ENCODE measurements at regions not wholly inside any gene's neighbourhood (a gene's known extent, or its start where the extent isn't known, plus 50 kb on each side); places are given as distances from the start of the nearest gene placed in this dataset.

DNA sequence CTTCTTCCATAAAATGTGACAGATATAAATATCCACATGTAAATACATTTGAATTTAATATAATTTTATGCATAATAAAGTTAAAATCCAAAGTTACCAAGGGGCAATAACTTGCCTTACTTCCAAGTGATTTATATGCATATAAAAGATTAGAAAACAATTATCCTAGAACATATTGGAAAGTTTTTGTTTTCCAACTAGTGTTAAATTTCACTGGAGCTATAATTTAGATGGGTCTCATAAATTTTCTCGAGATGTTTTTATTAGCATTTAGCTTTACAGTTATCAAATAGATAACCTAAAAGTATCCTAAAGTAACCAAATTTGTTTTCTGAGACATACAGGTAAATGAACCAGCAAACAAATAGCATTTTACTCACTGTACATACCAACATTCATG, 225.3 kb downstream of the SPRY2 start:
- no peak overlapping the region for H3K27ac ChIP-seq
- ATAC-seq (ENCODE audit: low FRiP score in 2 of 2) (no peak), DNase-seq (no peak)
- H3K4me1 ChIP-seq: no peaks in the 10 kb centered on the region
- 74 to 77% methylated on average over 1 of the region's 1 CpG for WGBS, 2 donors
- H3K36me3 ChIP-seq: no peaks in the 10 kb centered on the region
- TF ChIP-seq POLR2AphosphoS5 (IDR thresholded peaks at IDR 0.05) (no peak), EP300 (IDR thresholded peaks at IDR 0.05) (no peak), POLR2A (IDR thresholded peaks at IDR 0.05) (no peak)
- TF ChIP-seq, protein P1, sequence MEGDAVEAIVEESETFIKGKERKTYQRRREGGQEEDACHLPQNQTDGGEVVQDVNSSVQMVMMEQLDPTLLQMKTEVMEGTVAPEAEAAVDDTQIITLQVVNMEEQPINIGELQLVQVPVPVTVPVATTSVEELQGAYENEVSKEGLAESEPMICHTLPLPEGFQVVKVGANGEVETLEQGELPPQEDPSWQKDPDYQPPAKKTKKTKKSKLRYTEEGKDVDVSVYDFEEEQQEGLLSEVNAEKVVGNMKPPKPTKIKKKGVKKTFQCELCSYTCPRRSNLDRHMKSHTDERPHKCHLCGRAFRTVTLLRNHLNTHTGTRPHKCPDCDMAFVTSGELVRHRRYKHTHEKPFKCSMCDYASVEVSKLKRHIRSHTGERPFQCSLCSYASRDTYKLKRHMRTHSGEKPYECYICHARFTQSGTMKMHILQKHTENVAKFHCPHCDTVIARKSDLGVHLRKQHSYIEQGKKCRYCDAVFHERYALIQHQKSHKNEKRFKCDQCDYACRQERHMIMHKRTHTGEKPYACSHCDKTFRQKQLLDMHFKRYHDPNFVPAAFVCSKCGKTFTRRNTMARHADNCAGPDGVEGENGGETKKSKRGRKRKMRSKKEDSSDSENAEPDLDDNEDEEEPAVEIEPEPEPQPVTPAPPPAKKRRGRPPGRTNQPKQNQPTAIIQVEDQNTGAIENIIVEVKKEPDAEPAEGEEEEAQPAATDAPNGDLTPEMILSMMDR (IDR thresholded peaks at IDR 0.05): no peak
- H3K4me3 ChIP-seq: no peak overlapping the region
- H3K9me3 ChIP-seq: no peaks in the 10 kb centered on the region
- H3K27me3 ChIP-seq: no peaks in the 10 kb centered on the region

DNA sequence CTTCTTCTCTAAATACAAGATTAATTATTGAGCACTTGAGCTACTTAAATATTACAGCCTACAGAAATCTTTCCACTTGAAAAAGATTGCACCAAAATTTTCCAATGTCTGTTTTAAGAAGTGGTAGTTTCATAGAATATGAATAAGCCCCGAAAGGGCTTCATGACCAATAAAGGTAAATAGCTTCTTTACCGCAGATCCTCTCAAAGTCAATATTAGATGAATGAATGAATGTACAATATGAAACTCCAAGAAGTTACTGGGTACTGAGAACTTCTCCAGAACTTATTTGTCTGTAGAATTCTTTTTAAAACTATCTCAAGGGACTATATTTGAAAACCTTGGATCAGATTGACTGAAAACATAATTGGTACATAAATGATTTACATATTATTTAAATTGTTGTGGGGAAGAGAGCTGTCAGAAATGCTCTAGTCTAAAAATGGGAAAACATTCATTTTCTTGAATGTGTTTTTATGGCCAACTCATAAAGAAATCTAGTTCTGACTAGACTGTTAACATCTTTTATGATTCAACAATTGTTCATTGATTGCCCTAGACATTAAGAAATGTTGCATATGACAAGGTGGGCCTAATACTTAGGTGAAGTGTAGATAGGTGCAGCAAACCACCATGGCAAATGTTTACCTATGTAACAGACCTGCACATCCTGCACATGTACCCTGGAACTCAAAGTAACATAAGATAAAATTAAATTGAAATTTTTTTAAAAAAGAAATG, 227.0 kb downstream of the SPRY2 start:
- Histone ChIP-seq H3K27ac (no peak overlapping the region), H3K4me3 (no peak overlapping the region), H3K36me3 (no peaks in the 10 kb centered on the region), H3K9me3 (no peaks in the 10 kb centered on the region), H3K4me1 (no peaks in the 10 kb centered on the region), H3K27me3 (no peaks in the 10 kb centered on the region)
- DNase-seq (no peak), ATAC-seq (ENCODE audit: low FRiP score in 2 of 2) (no peak)
- TF ChIP-seq, protein P1 (IDR thresholded peaks at IDR 0.05): no peak
- TF ChIP-seq POLR2AphosphoS5 (IDR thresholded peaks at IDR 0.05): no peak
- TF ChIP-seq POLR2A (IDR thresholded peaks at IDR 0.05): no peak
- TF ChIP-seq EP300 (IDR thresholded peaks at IDR 0.05): no peak
- 91 to 94% methylated on average over 2 of the region's 2 CpGs for WGBS, 2 donors

DNA sequence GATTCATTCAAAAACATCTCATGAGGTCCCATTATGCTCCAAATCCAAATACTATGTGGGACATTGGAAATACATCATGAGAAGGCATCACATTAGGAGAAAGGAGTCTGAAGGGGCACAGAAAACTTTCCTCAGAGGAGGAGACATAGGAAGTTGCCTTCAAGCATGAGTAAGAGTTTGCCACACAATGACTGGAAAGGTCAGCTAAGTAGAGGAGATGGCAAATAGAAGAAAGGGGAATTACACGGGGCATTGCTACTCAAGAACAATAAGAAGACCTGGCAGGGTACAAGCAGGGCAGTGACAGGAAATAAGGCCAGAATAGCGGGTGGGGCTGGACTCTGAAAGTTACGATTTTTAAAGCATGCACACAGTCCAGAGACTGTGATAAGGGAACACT, 231.6 kb downstream of the SPRY2 start:
- no peaks in the 10 kb centered on the region for H3K4me1 ChIP-seq
- DNase-seq: no peak
- TF ChIP-seq POLR2AphosphoS5 (IDR thresholded peaks at IDR 0.05) (no peak), POLR2A (IDR thresholded peaks at IDR 0.05) (no peak), EP300 (IDR thresholded peaks at IDR 0.05) (no peak)
- TF ChIP-seq, protein P1 (IDR thresholded peaks at IDR 0.05): no peak
- H3K4me3 ChIP-seq: no peak overlapping the region
- no peaks in the 10 kb centered on the region for H3K27me3 ChIP-seq
- WGBS, 2 donors: 40 to 46% methylated on average over 3 of the region's 3 CpGs
- ATAC-seq (ENCODE audit: low FRiP score in 2 of 2): no peak
- no peaks in the 10 kb centered on the region for H3K9me3 ChIP-seq
- H3K27ac ChIP-seq: no peak overlapping the region
- no peaks in the 10 kb centered on the region for H3K36me3 ChIP-seq

DNA sequence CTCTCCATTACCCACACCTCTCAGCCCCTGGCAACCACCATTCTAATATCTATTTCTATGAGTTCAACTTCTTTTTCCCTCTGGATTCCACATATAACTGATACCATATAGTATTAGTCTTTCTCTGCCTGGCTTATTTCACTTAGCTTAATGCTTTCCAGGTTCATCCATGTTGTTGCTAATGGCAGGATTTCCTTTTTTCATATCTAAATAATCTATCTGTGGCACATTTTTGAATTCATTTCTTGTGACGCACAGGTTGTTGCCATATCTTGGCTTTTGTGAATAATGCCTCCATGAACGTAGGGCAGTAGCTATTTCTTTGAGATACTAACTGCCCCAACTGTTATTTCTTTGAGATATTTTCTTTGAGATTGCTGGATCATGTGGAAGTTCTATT, 235.6 kb downstream of the SPRY2 start:
- DNase-seq (no peak), ATAC-seq (ENCODE audit: low FRiP score in 2 of 2) (no peak)
- no peaks in the 10 kb centered on the region for H3K4me1 ChIP-seq
- H3K27me3 ChIP-seq: no peaks in the 10 kb centered on the region
- no peak overlapping the region for H3K27ac ChIP-seq
- WGBS, 2 donors: 66 to 79% methylated on average over 2 of the region's 2 CpGs
- H3K9me3 ChIP-seq: no peaks in the 10 kb centered on the region
- no peak for TF ChIP-seq POLR2AphosphoS5 (IDR thresholded peaks at IDR 0.05)
- no peak for TF ChIP-seq POLR2A (IDR thresholded peaks at IDR 0.05)
- no peak for TF ChIP-seq EP300 (IDR thresholded peaks at IDR 0.05)
- TF ChIP-seq, protein P1 (IDR thresholded peaks at IDR 0.05): no peak
- no peaks in the 10 kb centered on the region for H3K36me3 ChIP-seq
- H3K4me3 ChIP-seq: no peak overlapping the region

DNA sequence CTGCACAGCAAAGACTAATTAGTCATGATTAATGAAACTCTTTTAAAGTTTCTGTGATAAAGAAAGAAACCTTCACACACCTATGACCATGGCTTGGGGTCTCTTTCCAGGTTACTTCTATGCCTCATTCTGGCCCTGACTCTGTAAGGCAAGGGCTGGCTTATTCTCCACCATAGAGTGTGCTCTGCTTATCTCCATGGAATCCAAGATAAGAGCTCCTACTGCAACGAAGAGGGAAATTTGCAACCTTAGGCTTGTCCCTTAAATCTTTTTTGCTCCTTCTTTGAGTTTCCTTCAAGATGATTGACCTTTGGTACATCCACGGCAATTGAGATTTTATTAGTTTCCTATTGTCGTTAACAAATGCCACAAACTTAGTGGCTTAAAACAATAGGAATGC, 239.9 kb downstream of the SPRY2 start:
- Histone ChIP-seq H3K27me3 (no peaks in the 10 kb centered on the region), H3K4me1 (no peaks in the 10 kb centered on the region), H3K4me3 (no peak overlapping the region), H3K9me3 (no peaks in the 10 kb centered on the region), H3K27ac (no peak overlapping the region), H3K36me3 (no peaks in the 10 kb centered on the region)
- TF ChIP-seq, protein P1 (IDR thresholded peaks at IDR 0.05): no peak
- no peak for TF ChIP-seq POLR2AphosphoS5 (IDR thresholded peaks at IDR 0.05)
- TF ChIP-seq EP300 (IDR thresholded peaks at IDR 0.05): no peak
- TF ChIP-seq POLR2A (IDR thresholded peaks at IDR 0.05): no peak
- 56 to 61% methylated on average over 3 of the region's 3 CpGs for WGBS, 2 donors
- ATAC-seq (ENCODE audit: low FRiP score in 2 of 2) (no peak), DNase-seq (no peak)
